HG03442 (cell line): ENCODE measurements at regions not wholly inside any gene's neighbourhood (a gene's known extent, or its start where the extent isn't known, plus 50 kb on each side); places are given as distances from the start of the nearest gene placed in this dataset.

ENCODE experiments used
- ATAC-seq: cut with Tn5 transposase; IDR thresholded peaks from one replicate; pipeline ENCODE4 v1.9.1; 2021; ENCODE audit warnings: mild to moderate bottlenecking, moderate library complexity; ENCODE audit not compliant: unreplicated experiment

- ATAC-seq, result no peak
Observed at GRCh38 chr9:89926691-89927220, 321.9 kb downstream of the GADD45G start.

- ATAC-seq, result no peak
Observed at GRCh38 chr9:89928106-89928505, 323.3 kb downstream of the GADD45G start.

- ATAC-seq, result no peak
Observed at GRCh38 chr9:89928521-89929275, 323.9 kb downstream of the GADD45G start.

GRCh38 chr9:89929315-89929672 lies 324.5 kb downstream of the GADD45G start:
- no peak for ATAC-seq

GRCh38 chr9:89929673-89930480 lies 325.1 kb downstream of the GADD45G start:
- no peak for ATAC-seq

- no peak for ATAC-seq
Observed at GRCh38 chr9:89933578-89933977, 328.8 kb downstream of the GADD45G start.

GRCh38 chr9:89935115-89935514 lies 330.3 kb downstream of the GADD45G start:
- no peak for ATAC-seq

GRCh38 chr9:89935801-89936200 lies 331.0 kb downstream of the GADD45G start:
- no peak for ATAC-seq

GRCh38 chr9:89937051-89937450 lies 332.2 kb downstream of the GADD45G start:
- no peak for ATAC-seq

GRCh38 chr9:89939181-89939580 lies 334.4 kb downstream of the GADD45G start:
- no peak for ATAC-seq

- no peak for ATAC-seq
Observed at GRCh38 chr9:89939626-89940292, 334.9 kb downstream of the GADD45G start.

GRCh38 chr9:89940625-89941024 lies 335.8 kb downstream of the GADD45G start:
- ATAC-seq, result no peak

- no peak for ATAC-seq
Observed at GRCh38 chr9:89941875-89942274, 337.1 kb downstream of the GADD45G start.

GRCh38 chr9:89942643-89943042 lies 337.8 kb downstream of the GADD45G start:
- ATAC-seq, result no peak

GRCh38 chr9:89943309-89943708 lies 338.5 kb downstream of the GADD45G start:
- ATAC-seq, result no peak

- ATAC-seq, result no peak
Observed at GRCh38 chr9:89943728-89944127, 338.9 kb downstream of the GADD45G start.

GRCh38 chr9:89945133-89945532 lies 340.3 kb downstream of the GADD45G start:
- no peak for ATAC-seq

- ATAC-seq, result no peak
Observed at GRCh38 chr9:89946741-89947140, 341.9 kb downstream of the GADD45G start.

GRCh38 chr9:89949111-89949510 lies 344.3 kb downstream of the GADD45G start:
- ATAC-seq, result no peak

- no peak for ATAC-seq
Observed at GRCh38 chr9:89951675-89952074, 346.9 kb downstream of the GADD45G start.

GRCh38 chr9:89952401-89952800 lies 347.6 kb downstream of the GADD45G start:
- no peak for ATAC-seq
